GM12878 (cell line): ENCODE measurements at regions not wholly inside any gene's neighbourhood (a gene's known extent, or its start where the extent isn't known, plus 50 kb on each side); places are given as distances from the start of the nearest gene placed in this dataset.

Source experiments
- ATAC-seq: fragments of 200-7000 bp; cut with Tn5 transposase; 3 replicates; pipeline ENCODE4 v1.9.1; 2020; ENCODE audit warnings: mild to moderate bottlenecking, moderate library complexity
- BruUV-seq: library from RNA; stranded (reverse); fragments of 400-500 nt; replicated peaks from 2 replicates; lab custom pipeline; 2021; lab: Mats Ljungman, UMichigan
- CTCF ChIA-PET: fragments of 300-600 bp; sonication (Branson Sonifier 250); formaldehyde crosslinking; extraction: SDS; loops from one replicate; lab custom pipeline; 2021; ENCODE audit warnings: inconsistent platforms; lab: Yijun Ruan, JAX
- POLR2A ChIA-PET: fragments of 350-600 bp; formaldehyde crosslinking; extraction: SDS; loops from one replicate; lab custom pipeline; 2021; ENCODE audit warnings: inconsistent platforms; lab: Charles Lee
- RAD21 ChIA-PET: fragments of 300-600 bp; sonication (Branson Sonifier 250); formaldehyde crosslinking; loops from one replicate; lab custom pipeline; 2023; ENCODE audit warnings: antibody characterized with exemption; ENCODE audit not compliant: unreplicated experiment; lab: Charles Lee
- SMC1A ChIA-PET: fragments of 300-600 bp; sonication (Branson Sonifier 250); formaldehyde crosslinking; loops from one replicate; lab custom pipeline; 2023; ENCODE audit not compliant: unreplicated experiment, uncharacterized antibody; lab: Charles Lee
- DNase-seq: peaks from one replicate; pipeline ENCODE4 v3.0.0-alpha.2; 2011; ENCODE audit warnings: low read depth, low spot score
- FAIRE-seq: peaks from 3 replicates; lab custom pipeline; 2011; peaks lifted over from hg19 to GRCh38; lab: Jason Lieb, UNC
- H2AFZ ChIP-seq: 2 replicates; pipeline ENCODE4 v1.6.0; 2011; ENCODE audit warnings: low read depth, low read length, control low read depth; ENCODE audit not compliant: control insufficient read depth
- H3K27ac ChIP-seq: 2 replicates; pipeline ENCODE4 v1.5.1; 2011; ENCODE audit warnings: control low read depth; ENCODE audit not compliant: control insufficient read depth, insufficient read depth
- H3K27me3 ChIP-seq, 2 experiments: replicated peaks in 1 of 2; 2 replicates each; pipeline versions ENCODE4 v1.6.0 to v1.6.1; 2011; ENCODE audit warnings: low read length in 1 of 2; ENCODE audit not compliant: control insufficient read depth in 2 of 2, insufficient read depth in 2 of 2
- H3K36me3 ChIP-seq, 2 experiments: 2 replicates each; pipeline ENCODE4 v1.5.1; 2011; ENCODE audit warnings: low read length in 1 of 2; ENCODE audit not compliant: control insufficient read depth in 2 of 2, insufficient read depth in 2 of 2
- H3K4me1 ChIP-seq: 2 replicates; pipeline ENCODE4 v1.6.1; 2011; ENCODE audit warnings: mild to moderate bottlenecking, low read length, moderate library complexity, mixed read lengths; ENCODE audit not compliant: control insufficient read depth, insufficient read depth
- H3K4me2 ChIP-seq: 2 replicates; pipeline ENCODE4 v1.6.0; 2011; ENCODE audit warnings: control low read depth; ENCODE audit not compliant: control insufficient read depth, insufficient read depth
- H3K4me3 ChIP-seq: fragments of 200-600 bp; sonication (generic); 2 replicates; pipeline ENCODE4 v1.5.1; 2016
- H3K79me2 ChIP-seq: 2 replicates; pipeline ENCODE4 v1.6.0; 2011; ENCODE audit warnings: low read length; ENCODE audit not compliant: control insufficient read depth, insufficient read depth
- H3K9ac ChIP-seq: 2 replicates; pipeline ENCODE4 v1.8.0; 2011; ENCODE audit warnings: low read length, control low read depth, mixed read lengths; ENCODE audit not compliant: control insufficient read depth, insufficient read depth
- H3K9me3 ChIP-seq: replicated peaks from 3 replicates; pipeline ENCODE4 v1.5.1; 2011; ENCODE audit warnings: mild to moderate bottlenecking, low read length; ENCODE audit not compliant: control insufficient read depth, insufficient read depth
- H4K20me1 ChIP-seq: 2 replicates; pipeline ENCODE4 v1.6.0; 2011; ENCODE audit not compliant: control insufficient read depth, insufficient read depth
- EP300 ChIP-seq, 2 experiments: fragments of 150-350 bp in 1 of 2; IDR thresholded peaks; 2 replicates each; pipeline ENCODE4 v1.6.1; 2011 to 2012; ENCODE audit warnings: low read depth in 2 of 2, low read length in 2 of 2, borderline replicate concordance in 1 of 2, improper control_type of control experiment in 1 of 2, inconsistent platforms in 1 of 2; ENCODE audit not compliant: control insufficient read depth in 1 of 2
- RAD21 ChIP-seq: IDR thresholded peaks from 2 replicates; pipeline ENCODE4 v1.6.1; 2011; ENCODE audit warnings: mild to moderate bottlenecking, low read depth, low read length, moderate library complexity; ENCODE audit not compliant: insufficient read depth
- RAD51 ChIP-seq: fragments of 450-650 bp; IDR thresholded peaks from 2 replicates; pipeline ENCODE4 v1.6.1; 2016; ENCODE audit warnings: moderate library complexity, mild to moderate bottlenecking, inconsistent platforms
- WGBS: methylation state at CpG from one replicate; pipeline ENCODE4 v1.1.6; 2016; ENCODE audit warnings: low lambda C conversion rate; ENCODE audit not compliant: insufficient replicate concordance, insufficient coverage; ENCODE audit errors: missing lambda C conversion rate; 5-methylcytosine and 5-hydroxymethylcytosine counted together
- in situ Hi-C: fragments of 300-500 bp; cut with MboI; formaldehyde crosslinking; loops from 9 replicates; pipeline ENCODE4 v1.14.3; 2018; ENCODE audit warnings: mixed read lengths
- intact Hi-C: fragments of 100-400 bp; cut with micrococcal nuclease; formaldehyde crosslinking; loops from one replicate; pipeline ENCODE4 v1.14.2; 2022; ENCODE audit not compliant: unreplicated experiment
- TF ChIP-seq, protein P1 (sequence below): fragments of 450-650 bp; IDR thresholded peaks from 2 replicates; pipeline ENCODE4 v1.6.1; 2017; ENCODE audit warnings: mild to moderate bottlenecking

DNA sequence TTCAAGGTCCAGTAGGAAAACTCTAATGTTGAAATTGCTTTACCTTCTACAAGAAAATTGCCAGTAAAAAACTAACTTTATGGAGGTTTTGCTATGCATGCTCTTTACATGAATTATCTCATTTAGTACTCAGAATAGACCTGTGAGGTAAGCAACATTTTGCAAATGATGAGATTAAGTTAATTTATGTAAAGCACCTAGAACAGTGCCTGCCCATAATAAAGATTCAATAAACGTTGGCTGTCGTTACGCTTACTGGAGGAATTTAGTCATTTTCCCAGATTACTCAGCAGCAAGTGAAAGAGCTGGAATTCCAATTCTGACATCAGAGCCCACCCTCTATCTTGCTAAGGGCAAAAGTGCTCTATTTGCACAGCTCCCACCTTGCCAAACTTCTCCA lies 69.4 kb upstream of the ARID1B start:
- Histone ChIP-seq H3K27me3 (no peaks in the 10 kb centered on the region), H3K4me2 (no peak overlapping the region)
- in situ Hi-C loops: no loop called here
- TF ChIP-seq EP300 (IDR thresholded peaks at IDR 0.05; ENCODE audit: borderline replicate concordance in 1 of 2, control insufficient read depth in 1 of 2, low read depth in 2 of 2, low read length in 2 of 2) (no peak), RAD21 (no peak), RAD51 (no peak)
- TF ChIP-seq, protein P1, sequence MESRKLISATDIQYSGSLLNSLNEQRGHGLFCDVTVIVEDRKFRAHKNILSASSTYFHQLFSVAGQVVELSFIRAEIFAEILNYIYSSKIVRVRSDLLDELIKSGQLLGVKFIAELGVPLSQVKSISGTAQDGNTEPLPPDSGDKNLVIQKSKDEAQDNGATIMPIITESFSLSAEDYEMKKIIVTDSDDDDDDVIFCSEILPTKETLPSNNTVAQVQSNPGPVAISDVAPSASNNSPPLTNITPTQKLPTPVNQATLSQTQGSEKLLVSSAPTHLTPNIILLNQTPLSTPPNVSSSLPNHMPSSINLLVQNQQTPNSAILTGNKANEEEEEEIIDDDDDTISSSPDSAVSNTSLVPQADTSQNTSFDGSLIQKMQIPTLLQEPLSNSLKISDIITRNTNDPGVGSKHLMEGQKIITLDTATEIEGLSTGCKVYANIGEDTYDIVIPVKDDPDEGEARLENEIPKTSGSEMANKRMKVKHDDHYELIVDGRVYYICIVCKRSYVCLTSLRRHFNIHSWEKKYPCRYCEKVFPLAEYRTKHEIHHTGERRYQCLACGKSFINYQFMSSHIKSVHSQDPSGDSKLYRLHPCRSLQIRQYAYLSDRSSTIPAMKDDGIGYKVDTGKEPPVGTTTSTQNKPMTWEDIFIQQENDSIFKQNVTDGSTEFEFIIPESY: no peak
- TF ChIP-seq, all 136 proteins: peak for 0
- 94% methylated on average over 3 of the region's 3 CpGs for WGBS
- Histone ChIP-seq H3K36me3 (no peaks in the 10 kb centered on the region), H2AFZ (no peak overlapping the region), H3K79me2 (no peaks in the 10 kb centered on the region), H3K4me1 (peaks cover 17% of the 10 kb centered on the region), H3K4me3 (no peak overlapping the region), H3K9me3 (no peaks in the 10 kb centered on the region; the same call in 1 of the 3 replicates), H3K9ac (no peak overlapping the region), H4K20me1 (no peaks in the 10 kb centered on the region), H3K27ac (no peak overlapping the region)
- SMC1A ChIA-PET: interaction anchor here (0.8 to 16.6 kb wide), 3 partner anchors 8 to 71 kb away, joined by 3 to 266 read pairs (median 4); no protein-coding TSS in a partner anchor
- no TSS peak for BruUV-seq
- POLR2A ChIA-PET: interaction anchor here (3.0 kb wide), 1 partner anchor 8 kb away, joined by 8 read pairs; no protein-coding TSS in a partner anchor
- RAD21 ChIA-PET: interaction anchor here (1.1 to 1.5 kb wide), 2 partner anchors 9 to 13 kb away, joined by 3 to 6 read pairs; no protein-coding TSS in a partner anchor
- DNase-seq (no peak), FAIRE-seq (no peak), ATAC-seq (no peak)
- intact Hi-C loops: no loop called here
- CTCF ChIA-PET: no interaction called here
